ENCODE measurements at regions not wholly inside any gene's neighbourhood (a gene's known extent, or its start where the extent isn't known, plus 50 kb on each side); places are given as distances from the start of the nearest gene placed in this dataset.
"Not testable (repeated sequence)": the region's sequence is repeated elsewhere in the genome, so short reads cannot be mapped to it uniquely, and the experiment has no call there.

GRCh38 chr3:110626652-110627111, 444.9 kb upstream of the NECTIN3 start:
- not testable (repeated sequence) for H3K36me3 ChIP-seq (ENCODE audit: control insufficient read depth, insufficient read depth, low read length); H3K9me3 ChIP-seq (ENCODE audit: control insufficient read depth, insufficient read depth, low read depth, low read length); H3K27ac ChIP-seq (ENCODE audit: low read depth, low read length); H3K9ac ChIP-seq (ENCODE audit: low read length); H3K27me3 ChIP-seq (ENCODE audit: control insufficient read depth, insufficient read depth, low read length); H3K4me3 ChIP-seq (ENCODE audit: low read depth, low read length)
- H3K4me1 ChIP-seq (ENCODE audit: control insufficient read depth, insufficient read depth, low read length) = peaks cover 14% of the 10 kb centered on the region

GRCh38 chr3:110628650-110629301, 442.8 kb upstream of the NECTIN3 start:
- H3K9ac ChIP-seq (ENCODE audit: low read length) = no peak overlapping the region
- no peaks in the 10 kb centered on the region for H3K27me3 ChIP-seq (ENCODE audit: control insufficient read depth, insufficient read depth, low read length)
- no peaks in the 10 kb centered on the region for H3K36me3 ChIP-seq (ENCODE audit: control insufficient read depth, insufficient read depth, low read length)
- peaks cover 2% of the 10 kb centered on the region; the same call in 1 of the 2 replicates for H3K9me3 ChIP-seq (ENCODE audit: control insufficient read depth, insufficient read depth, low read depth, low read length)
- no peak overlapping the region for H3K4me3 ChIP-seq (ENCODE audit: low read depth, low read length)
- no peak overlapping the region for H3K27ac ChIP-seq (ENCODE audit: low read depth, low read length)
- H3K4me1 ChIP-seq (ENCODE audit: control insufficient read depth, insufficient read depth, low read length) = peaks cover 14% of the 10 kb centered on the region

- Histone ChIP-seq H3K36me3 (ENCODE audit: control insufficient read depth, insufficient read depth, low read length) (no peaks in the 10 kb centered on the region), H3K27me3 (ENCODE audit: control insufficient read depth, insufficient read depth, low read length) (no peaks in the 10 kb centered on the region), H3K4me1 (ENCODE audit: control insufficient read depth, insufficient read depth, low read length) (peaks cover 8% of the 10 kb centered on the region), H3K4me3 (ENCODE audit: low read depth, low read length) (no peak overlapping the region), H3K9me3 (ENCODE audit: control insufficient read depth, insufficient read depth, low read depth, low read length) (peaks cover 2% of the 10 kb centered on the region; the same call in 1 of the 2 replicates), H3K9ac (ENCODE audit: low read length) (no peak overlapping the region), H3K27ac (ENCODE audit: low read depth, low read length) (no peak overlapping the region)
Observed at GRCh38 chr3:110629917-110630316, 441.7 kb upstream of the NECTIN3 start.

GRCh38 chr3:110644203-110644602, 427.4 kb upstream of the NECTIN3 start:
- no peak overlapping the region for H3K4me3 ChIP-seq (ENCODE audit: low read depth, low read length)
- H3K4me1 ChIP-seq (ENCODE audit: control insufficient read depth, insufficient read depth, low read length) = no peaks in the 10 kb centered on the region
- H3K27ac ChIP-seq (ENCODE audit: low read depth, low read length) = no peak overlapping the region
- no peaks in the 10 kb centered on the region for H3K36me3 ChIP-seq (ENCODE audit: control insufficient read depth, insufficient read depth, low read length)
- H3K9me3 ChIP-seq (ENCODE audit: control insufficient read depth, insufficient read depth, low read depth, low read length) = peaks cover 7% of the 10 kb centered on the region; the same call in 1 of the 2 replicates
- H3K27me3 ChIP-seq (ENCODE audit: control insufficient read depth, insufficient read depth, low read length) = no peaks in the 10 kb centered on the region
- H3K9ac ChIP-seq (ENCODE audit: low read length) = no peak overlapping the region

GRCh38 chr3:110646055-110646454, 425.6 kb upstream of the NECTIN3 start:
- Histone ChIP-seq H3K36me3 (ENCODE audit: control insufficient read depth, insufficient read depth, low read length) (no peaks in the 10 kb centered on the region), H3K9ac (ENCODE audit: low read length) (no peak overlapping the region), H3K4me3 (ENCODE audit: low read depth, low read length) (no peak overlapping the region), H3K27ac (ENCODE audit: low read depth, low read length) (no peak overlapping the region), H3K9me3 (ENCODE audit: control insufficient read depth, insufficient read depth, low read depth, low read length) (peaks cover 7% of the 10 kb centered on the region; the same call in 1 of the 2 replicates), H3K4me1 (ENCODE audit: control insufficient read depth, insufficient read depth, low read length) (no peaks in the 10 kb centered on the region), H3K27me3 (ENCODE audit: control insufficient read depth, insufficient read depth, low read length) (no peaks in the 10 kb centered on the region)

- Histone ChIP-seq H3K9ac (ENCODE audit: low read length) (no peak overlapping the region), H3K4me1 (ENCODE audit: control insufficient read depth, insufficient read depth, low read length) (no peaks in the 10 kb centered on the region)
Observed at GRCh38 chr3:110646496-110646895, 425.1 kb upstream of the NECTIN3 start.

GRCh38 chr3:110647586-110647985, 424.0 kb upstream of the NECTIN3 start:
- Histone ChIP-seq H3K27ac (ENCODE audit: low read depth, low read length) (no peak overlapping the region), H3K9ac (ENCODE audit: low read length) (no peak overlapping the region), H3K36me3 (ENCODE audit: control insufficient read depth, insufficient read depth, low read length) (no peaks in the 10 kb centered on the region), H3K4me3 (ENCODE audit: low read depth, low read length) (no peak overlapping the region), H3K4me1 (ENCODE audit: control insufficient read depth, insufficient read depth, low read length) (no peaks in the 10 kb centered on the region), H3K27me3 (ENCODE audit: control insufficient read depth, insufficient read depth, low read length) (no peaks in the 10 kb centered on the region), H3K9me3 (ENCODE audit: control insufficient read depth, insufficient read depth, low read depth, low read length) (0 out of 2 replicates have a peak, but pooled peaks cover 2% of the 10 kb centered on the region)

More at GRCh38 chr3:110646496-110646895, 425.1 kb upstream of the NECTIN3 start:
- Histone ChIP-seq H3K27ac (ENCODE audit: low read depth, low read length) (no peak overlapping the region), H3K36me3 (ENCODE audit: control insufficient read depth, insufficient read depth, low read length) (no peaks in the 10 kb centered on the region), H3K4me3 (ENCODE audit: low read depth, low read length) (no peak overlapping the region), H3K27me3 (ENCODE audit: control insufficient read depth, insufficient read depth, low read length) (no peaks in the 10 kb centered on the region), H3K9me3 (ENCODE audit: control insufficient read depth, insufficient read depth, low read depth, low read length) (peaks cover 4% of the 10 kb centered on the region; the same call in 1 of the 2 replicates)

GRCh38 chr3:110650741-110651140, 420.9 kb upstream of the NECTIN3 start:
- Histone ChIP-seq H3K27ac (ENCODE audit: low read depth, low read length) (no peak overlapping the region), H3K27me3 (ENCODE audit: control insufficient read depth, insufficient read depth, low read length) (no peaks in the 10 kb centered on the region), H3K4me1 (ENCODE audit: control insufficient read depth, insufficient read depth, low read length) (no peaks in the 10 kb centered on the region), H3K9ac (ENCODE audit: low read length) (no peak overlapping the region), H3K36me3 (ENCODE audit: control insufficient read depth, insufficient read depth, low read length) (no peaks in the 10 kb centered on the region), H3K9me3 (ENCODE audit: control insufficient read depth, insufficient read depth, low read depth, low read length) (peaks cover 2% of the 10 kb centered on the region; the same call in 1 of the 2 replicates), H3K4me3 (ENCODE audit: low read depth, low read length) (no peak overlapping the region)

- no peak overlapping the region for H3K9ac ChIP-seq (ENCODE audit: low read length)
- H3K27ac ChIP-seq (ENCODE audit: low read depth, low read length) = no peak overlapping the region
- H3K9me3 ChIP-seq (ENCODE audit: control insufficient read depth, insufficient read depth, low read depth, low read length) = no peaks in the 10 kb centered on the region; the same call in 1 of the 2 replicates
- no peaks in the 10 kb centered on the region for H3K36me3 ChIP-seq (ENCODE audit: control insufficient read depth, insufficient read depth, low read length)
- H3K4me1 ChIP-seq (ENCODE audit: control insufficient read depth, insufficient read depth, low read length) = no peaks in the 10 kb centered on the region; the same call in 1 of the 2 replicates
- H3K4me3 ChIP-seq (ENCODE audit: low read depth, low read length) = no peak overlapping the region
- H3K27me3 ChIP-seq (ENCODE audit: control insufficient read depth, insufficient read depth, low read length) = no peaks in the 10 kb centered on the region
Observed at GRCh38 chr3:110654843-110655502, 416.6 kb upstream of the NECTIN3 start.

GRCh38 chr3:110656394-110657025, 415.1 kb upstream of the NECTIN3 start:
- H3K9ac ChIP-seq (ENCODE audit: low read length) = no peak overlapping the region
- peaks cover 3% of the 10 kb centered on the region; the same call in 1 of the 2 replicates for H3K9me3 ChIP-seq (ENCODE audit: control insufficient read depth, insufficient read depth, low read depth, low read length)
- H3K4me1 ChIP-seq (ENCODE audit: control insufficient read depth, insufficient read depth, low read length) = no peaks in the 10 kb centered on the region; the same call in 1 of the 2 replicates
- H3K4me3 ChIP-seq (ENCODE audit: low read depth, low read length) = no peak overlapping the region
- no peaks in the 10 kb centered on the region for H3K27me3 ChIP-seq (ENCODE audit: control insufficient read depth, insufficient read depth, low read length)
- no peak overlapping the region for H3K27ac ChIP-seq (ENCODE audit: low read depth, low read length)
- no peaks in the 10 kb centered on the region for H3K36me3 ChIP-seq (ENCODE audit: control insufficient read depth, insufficient read depth, low read length)

- H3K9ac ChIP-seq (ENCODE audit: low read length) = no peak overlapping the region
- H3K9me3 ChIP-seq (ENCODE audit: control insufficient read depth, insufficient read depth, low read depth, low read length) = peaks cover 34% of the 10 kb centered on the region
- H3K4me1 ChIP-seq (ENCODE audit: control insufficient read depth, insufficient read depth, low read length) = no peaks in the 10 kb centered on the region
- H3K36me3 ChIP-seq (ENCODE audit: control insufficient read depth, insufficient read depth, low read length) = no peaks in the 10 kb centered on the region
- no peak overlapping the region for H3K4me3 ChIP-seq (ENCODE audit: low read depth, low read length)
- H3K27me3 ChIP-seq (ENCODE audit: control insufficient read depth, insufficient read depth, low read length) = no peaks in the 10 kb centered on the region
- H3K27ac ChIP-seq (ENCODE audit: low read depth, low read length) = no peak overlapping the region
Observed at GRCh38 chr3:110664148-110664547, 407.5 kb upstream of the NECTIN3 start.

All from HUES6 (cell line).